CD1c-positive myeloid dendritic cell (primary cell): ENCODE measurements at regions not wholly inside any gene's neighbourhood (a gene's known extent, or its start where the extent isn't known, plus 50 kb on each side); places are given as distances from the start of the nearest gene placed in this dataset.
"Not testable (repeated sequence)": the region's sequence is repeated elsewhere in the genome, so short reads cannot be mapped to it uniquely, and the experiment has no call there.

Source experiments
- DNase-seq: peaks from one replicate; pipeline ENCODE4 v3.0.0-alpha.2; 2016; ENCODE audit errors: extremely low spot score

- no peak for DNase-seq
Measured at GRCh38 chr13:82010780-82011179, 1669.9 kb upstream of the SPRY2 start.

GRCh38 chr13:82002710-82003109, 1661.8 kb upstream of the SPRY2 start:
- no peak for DNase-seq

GRCh38 chr13:81995316-81995715, 1654.4 kb upstream of the SPRY2 start:
- DNase-seq = no peak

GRCh38 chr13:81990652-81991051, 1649.7 kb upstream of the SPRY2 start:
- no peak for DNase-seq

- no peak for DNase-seq
Measured at GRCh38 chr13:81988567-81988966, 1647.6 kb upstream of the SPRY2 start.

- no peak for DNase-seq
Measured at GRCh38 chr13:81987677-81988357, 1646.9 kb upstream of the SPRY2 start.

- DNase-seq = no peak
Measured at GRCh38 chr13:81987159-81987558, 1646.2 kb upstream of the SPRY2 start.

- DNase-seq = no peak
Measured at GRCh38 chr13:81986308-81986707, 1645.4 kb upstream of the SPRY2 start.

GRCh38 chr13:81957121-81957520, 1616.2 kb upstream of the SPRY2 start:
- no peak for DNase-seq

GRCh38 chr13:81929988-81930387, 1589.1 kb upstream of the SPRY2 start:
- no peak for DNase-seq

- no peak for DNase-seq
Measured at GRCh38 chr13:81927347-81927746, 1586.4 kb upstream of the SPRY2 start.

GRCh38 chr13:81917810-81918209, 1576.9 kb upstream of the SPRY2 start:
- no peak for DNase-seq

GRCh38 chr13:81916461-81916860, 1575.5 kb upstream of the SPRY2 start:
- no peak for DNase-seq

GRCh38 chr13:81907787-81908372, 1567.0 kb upstream of the SPRY2 start:
- DNase-seq = no peak

GRCh38 chr13:81888855-81889254, 1547.9 kb upstream of the SPRY2 start:
- DNase-seq = no peak

GRCh38 chr13:81874681-81875661, 1534.0 kb upstream of the SPRY2 start:
- DNase-seq = no peak

- no peak for DNase-seq
Measured at GRCh38 chr13:81874253-81874652, 1533.3 kb upstream of the SPRY2 start.

- DNase-seq = no peak
Measured at GRCh38 chr13:81872581-81872980, 1531.7 kb upstream of the SPRY2 start.

GRCh38 chr13:81871751-81872325, 1530.9 kb upstream of the SPRY2 start:
- not testable (repeated sequence) for DNase-seq

GRCh38 chr13:81848291-81848690, 1507.4 kb upstream of the SPRY2 start:
- no peak for DNase-seq

GRCh38 chr13:81846771-81847170, 1505.8 kb upstream of the SPRY2 start:
- no peak for DNase-seq

GRCh38 chr13:81821259-81821658, 1480.3 kb upstream of the SPRY2 start:
- no peak for DNase-seq
